Stimulated activated CD4-positive, alpha-beta T cell treated with anti-CD3 and anti-CD28 coated beads, Interleukin-12 subunit alpha, Interleukin-12 subunit beta, amount 100 ng/mL, for 24 hours (primary cell): ENCODE measurements at regions not wholly inside any gene's neighbourhood (a gene's known extent, or its start where the extent isn't known, plus 50 kb on each side); places are given as distances from the start of the nearest gene placed in this dataset.
"Not testable (repeated sequence)": the region's sequence is repeated elsewhere in the genome, so short reads cannot be mapped to it uniquely, and the experiment has no call there.

Source experiments
- DNase-seq, 2 experiments: peaks; one replicate each; pipeline ENCODE4 v3.0.0-alpha.2; 2020; ENCODE audit warnings: low read depth in 2 of 2

DNA sequence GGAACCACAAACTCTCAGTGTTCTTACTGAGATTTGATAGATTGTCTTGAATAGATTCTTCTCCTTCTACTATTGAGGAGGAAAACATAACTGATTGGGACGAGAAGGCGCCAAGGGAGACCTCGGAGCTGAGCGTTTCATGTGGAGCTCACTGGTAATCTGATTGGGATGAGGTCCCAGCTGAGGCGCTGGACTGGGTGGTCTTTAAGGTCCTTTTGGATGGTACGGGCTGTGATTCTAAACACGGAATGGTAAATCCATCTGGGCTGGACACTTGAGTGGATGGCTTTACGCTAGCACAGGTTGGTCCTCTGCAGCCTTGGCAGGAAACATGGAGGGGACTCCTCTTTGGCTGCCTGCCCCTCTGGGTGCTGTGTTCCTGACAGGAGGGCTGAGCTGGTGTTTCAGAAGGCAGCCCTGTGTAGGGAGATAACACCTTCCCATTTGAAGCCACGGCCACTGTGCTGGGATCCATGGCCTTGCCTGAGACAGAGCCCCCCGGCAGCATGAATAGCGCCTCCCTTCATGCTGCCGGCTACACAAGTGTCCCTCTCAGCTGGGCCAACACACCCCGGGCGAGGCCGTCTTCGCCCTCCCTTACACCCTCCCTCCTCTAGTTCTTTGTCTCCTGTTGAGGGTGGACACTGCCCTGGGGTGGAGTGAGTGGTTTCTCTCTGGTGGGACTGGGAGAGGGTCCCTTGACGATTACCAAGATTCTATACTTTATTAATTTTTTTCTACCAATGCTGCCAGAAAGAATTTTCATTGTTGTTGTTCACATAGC, 203.2 kb upstream of the SHH start:
- DNase-seq = no peak

- no peak for DNase-seq
Observed at GRCh38 chr7:156014808-156015207, 202.5 kb upstream of the SHH start.

DNA sequence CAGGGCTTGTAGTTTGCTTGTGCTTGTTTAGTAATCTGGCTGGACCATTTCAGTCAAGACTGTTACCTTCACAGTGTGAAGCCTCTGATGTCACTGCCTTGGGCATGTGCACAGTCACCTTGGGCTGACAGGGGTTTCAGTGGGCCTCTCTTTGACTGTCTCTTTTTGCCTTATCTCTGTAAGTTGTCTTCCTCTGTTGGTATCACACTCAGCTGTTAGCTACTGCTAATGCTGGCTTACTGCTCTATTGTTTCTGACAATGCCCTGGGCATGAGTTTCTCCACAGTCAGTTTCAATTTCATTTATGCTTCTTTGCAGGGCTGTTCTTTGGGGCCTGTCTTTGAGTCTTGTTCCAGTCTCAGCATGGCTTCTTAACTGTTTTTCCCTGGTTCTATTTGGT, 201.9 kb upstream of the SHH start:
- no peak for DNase-seq

DNA sequence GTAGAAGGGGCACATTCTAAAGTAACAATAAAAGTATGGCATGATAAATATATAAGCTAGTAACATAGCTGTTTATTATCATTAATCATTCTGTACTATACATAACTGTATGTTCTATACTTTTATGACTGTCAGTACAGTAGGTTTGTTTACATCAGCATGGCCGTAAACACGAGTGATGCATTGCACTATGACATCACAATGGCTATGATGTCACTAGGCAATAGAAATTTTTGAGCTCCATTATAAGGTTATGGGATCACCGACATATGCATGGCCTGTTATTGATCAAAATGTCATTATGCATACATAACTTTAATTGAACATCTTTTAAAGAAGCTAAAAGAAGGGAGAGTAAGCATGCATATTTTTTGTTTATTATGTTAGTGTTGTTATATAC, 200.1 kb upstream of the SHH start:
- no peak for DNase-seq

GRCh38 chr7:156009569-156009968, 197.3 kb upstream of the SHH start:
- DNase-seq = no peak

DNA sequence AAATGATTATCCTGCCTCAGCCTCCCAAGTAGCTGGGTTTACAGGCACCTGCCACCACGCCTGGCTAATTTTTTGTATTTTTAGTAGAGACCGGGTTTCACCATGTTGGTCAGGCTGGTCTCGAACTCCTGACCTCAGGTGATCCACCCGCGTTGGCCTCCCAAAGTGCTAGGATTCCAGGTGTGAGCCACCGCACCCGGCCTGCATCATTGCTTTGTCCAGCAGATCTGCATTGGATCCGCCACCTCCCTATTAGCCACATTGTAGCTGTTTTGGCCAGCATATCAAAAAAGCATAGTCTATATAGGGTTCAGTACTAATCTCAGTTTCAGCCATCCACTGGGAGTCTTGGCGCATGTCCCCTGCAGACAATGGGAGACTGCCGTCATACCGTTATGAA, 194.6 kb upstream of the SHH start:
- not testable (repeated sequence) for DNase-seq

DNA sequence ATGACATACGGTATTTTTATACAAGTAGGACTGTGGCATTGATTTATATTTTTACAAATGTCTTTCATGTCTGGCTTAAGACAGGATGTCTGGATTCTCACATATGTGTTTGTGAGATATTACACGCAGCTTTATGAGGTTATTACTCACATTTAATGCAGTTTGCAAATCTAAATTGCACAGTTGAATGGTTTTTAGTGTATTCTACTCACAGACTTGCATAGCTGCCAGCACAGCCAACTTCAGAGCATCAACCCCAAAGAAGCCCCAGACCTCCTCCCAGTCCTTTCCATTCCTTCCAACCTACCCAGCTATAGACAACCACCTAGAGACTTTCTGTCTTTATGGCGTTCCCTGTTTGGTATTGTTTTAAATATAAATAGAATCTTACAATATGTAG, 193.8 kb upstream of the SHH start:
- DNase-seq = no peak

- no peak for DNase-seq
Observed at GRCh38 chr7:156005202-156005691, 193.0 kb upstream of the SHH start.

- no peak for DNase-seq
Observed at GRCh38 chr7:156004265-156005201, 192.3 kb upstream of the SHH start.

DNA sequence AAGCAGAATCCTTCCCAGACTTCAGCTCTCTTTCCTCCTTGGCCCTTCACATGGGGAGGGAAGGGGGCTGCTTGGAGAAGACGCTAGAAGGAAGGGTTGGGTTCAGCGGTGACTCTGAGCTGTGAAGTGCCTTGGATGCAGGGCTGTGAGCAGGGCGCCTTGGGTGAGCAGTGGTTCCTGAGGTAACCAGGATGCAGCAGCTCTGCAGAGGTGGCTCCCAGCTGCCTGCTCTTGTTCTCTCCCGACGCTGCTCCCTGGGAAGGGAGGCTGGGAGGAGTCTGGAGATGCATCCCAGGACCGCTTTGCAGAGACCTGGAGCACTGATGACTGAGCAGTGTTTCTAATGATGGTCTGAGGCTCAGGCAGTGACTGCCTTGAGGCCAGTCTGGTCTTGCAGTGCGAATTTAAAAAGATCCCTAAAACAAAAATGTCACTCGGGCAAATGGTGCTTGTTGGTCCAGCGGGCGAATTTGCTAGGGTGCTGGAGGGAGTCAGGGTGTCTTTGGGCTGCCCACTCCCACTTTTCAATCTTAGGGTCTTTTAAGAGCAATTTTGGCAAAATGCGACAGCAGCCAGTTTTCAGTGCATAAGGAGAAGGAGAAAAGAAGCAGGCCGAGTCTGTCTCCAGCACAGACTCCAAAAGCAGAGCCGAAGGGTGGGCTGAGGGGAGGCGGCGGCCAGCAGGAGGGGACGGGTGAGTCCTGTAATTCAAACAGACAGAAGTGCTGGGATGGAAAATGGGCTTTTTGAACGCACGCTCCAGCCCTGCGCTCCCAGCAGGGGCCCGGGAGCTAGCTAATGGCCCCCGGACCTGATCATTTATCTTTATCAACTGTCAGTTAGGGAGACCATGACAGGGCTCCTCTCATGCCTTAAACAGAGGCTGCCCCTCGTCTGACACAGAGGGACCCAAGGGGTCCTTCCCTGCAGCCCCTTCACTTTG, 191.2 kb upstream of the SHH start:
- DNase-seq = no peak

DNA sequence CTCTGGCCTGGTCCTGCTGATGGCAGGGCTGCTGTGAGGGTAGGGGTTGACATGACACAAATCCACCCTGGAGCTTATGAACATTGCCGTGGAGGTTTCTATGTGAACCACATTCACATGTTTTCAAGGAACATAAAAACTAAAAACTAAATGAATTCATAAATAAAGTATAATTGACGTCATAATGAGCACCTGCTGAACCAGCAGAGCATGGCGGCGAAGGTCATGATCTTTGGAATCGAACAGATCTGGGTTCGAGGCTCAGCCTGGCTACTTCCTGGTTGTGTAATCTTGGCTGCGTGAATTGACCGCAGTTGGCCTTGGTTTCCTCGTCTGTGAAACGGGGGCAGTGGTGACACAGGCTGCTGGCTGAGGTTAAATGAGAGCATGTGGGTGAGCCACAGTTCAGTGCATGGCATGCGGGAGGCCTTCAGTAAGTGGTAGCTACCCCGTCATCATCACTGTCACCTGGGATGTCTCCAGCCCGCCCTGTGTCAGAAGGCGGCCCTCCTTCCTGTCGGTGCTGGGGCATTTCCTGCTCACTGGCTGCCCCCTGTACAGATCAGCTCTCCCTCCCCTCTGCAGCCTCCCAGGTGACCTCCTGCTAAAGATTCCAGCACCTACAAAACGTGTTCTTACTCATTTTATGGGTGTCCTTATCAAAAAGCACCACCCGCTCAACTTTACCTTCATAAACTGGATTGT, 190.3 kb upstream of the SHH start:
- no peak for DNase-seq

DNA sequence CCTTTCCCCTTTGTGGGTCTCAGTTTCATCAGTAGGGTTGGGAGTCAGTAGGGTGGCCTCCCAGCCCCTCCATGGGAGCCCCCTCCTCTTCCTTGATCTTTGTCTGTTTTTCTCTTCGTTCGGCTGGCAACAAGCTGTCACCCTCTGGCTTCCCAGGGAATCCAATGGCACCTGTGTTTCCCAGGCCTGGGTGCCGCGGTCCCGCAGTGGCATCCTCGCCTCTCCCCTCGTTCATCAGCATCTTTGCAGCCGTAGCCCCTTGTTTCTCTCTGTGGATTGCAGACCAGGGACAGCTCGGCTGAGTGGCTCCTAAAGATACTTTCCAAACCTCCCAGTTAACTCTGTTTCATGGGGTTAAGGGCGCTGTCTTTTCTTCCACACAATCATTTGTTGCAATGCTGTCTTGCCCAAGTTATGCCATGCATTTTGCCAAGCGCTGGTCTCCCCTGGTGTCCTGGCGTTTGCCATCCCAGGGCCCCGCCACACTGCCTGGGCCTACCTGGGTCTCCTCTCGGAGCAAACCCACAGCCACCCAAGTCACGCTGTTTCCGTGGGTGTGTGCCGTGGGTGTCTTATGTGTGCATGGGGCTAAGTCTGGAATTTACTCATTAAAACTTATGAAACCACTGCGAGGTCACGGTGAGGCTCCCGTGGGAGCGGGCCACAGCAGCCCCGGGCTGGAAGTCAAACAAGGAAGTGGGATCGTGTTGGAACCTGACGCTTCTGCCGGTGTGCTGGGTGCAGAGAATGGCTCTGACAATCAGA, 189.4 kb upstream of the SHH start:
- DNase-seq = no peak

GRCh38 chr7:156000601-156001396, 188.5 kb upstream of the SHH start:
- no peak for DNase-seq

DNA sequence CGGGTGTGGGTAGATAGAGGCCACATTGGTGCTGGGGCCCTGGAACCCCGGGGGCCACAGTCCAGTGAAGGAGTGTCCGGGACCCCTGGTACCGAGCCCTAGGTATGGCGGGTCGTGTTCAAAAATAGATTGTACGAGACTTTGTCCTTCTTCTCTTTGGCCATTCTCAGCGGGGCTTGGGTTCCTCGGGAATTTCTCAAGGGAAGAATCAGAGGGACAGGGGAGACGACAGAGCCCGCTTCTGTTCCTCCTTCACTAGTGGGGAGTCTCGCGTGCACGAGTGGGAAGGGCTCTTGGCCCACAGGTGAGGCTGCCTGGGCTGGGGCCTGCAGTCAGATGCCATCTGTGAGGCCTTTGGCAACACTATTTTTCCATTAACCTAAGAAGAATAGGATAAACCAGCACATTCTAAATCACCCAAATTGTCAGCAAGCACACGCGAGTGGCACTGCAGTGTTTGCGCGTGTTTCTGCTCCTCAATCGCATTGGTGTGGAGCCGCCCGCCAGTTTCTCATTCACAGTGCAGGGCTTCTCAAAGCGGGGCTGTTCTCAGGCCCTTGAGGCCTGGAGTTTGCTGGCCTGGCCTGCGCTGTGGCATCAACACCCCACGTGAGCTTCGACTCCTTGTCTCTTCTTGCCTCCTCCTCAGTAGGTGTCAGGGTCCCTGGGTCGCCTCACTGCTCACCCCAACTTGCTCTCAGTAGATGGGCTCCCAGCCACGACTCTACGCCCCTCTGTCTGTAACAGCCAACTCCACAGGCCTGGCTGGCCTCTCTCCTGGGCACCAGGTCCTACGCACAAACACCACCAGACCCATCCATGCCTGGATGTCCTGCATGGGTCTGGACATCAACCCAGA, 187.6 kb upstream of the SHH start:
- no peak for DNase-seq

DNA sequence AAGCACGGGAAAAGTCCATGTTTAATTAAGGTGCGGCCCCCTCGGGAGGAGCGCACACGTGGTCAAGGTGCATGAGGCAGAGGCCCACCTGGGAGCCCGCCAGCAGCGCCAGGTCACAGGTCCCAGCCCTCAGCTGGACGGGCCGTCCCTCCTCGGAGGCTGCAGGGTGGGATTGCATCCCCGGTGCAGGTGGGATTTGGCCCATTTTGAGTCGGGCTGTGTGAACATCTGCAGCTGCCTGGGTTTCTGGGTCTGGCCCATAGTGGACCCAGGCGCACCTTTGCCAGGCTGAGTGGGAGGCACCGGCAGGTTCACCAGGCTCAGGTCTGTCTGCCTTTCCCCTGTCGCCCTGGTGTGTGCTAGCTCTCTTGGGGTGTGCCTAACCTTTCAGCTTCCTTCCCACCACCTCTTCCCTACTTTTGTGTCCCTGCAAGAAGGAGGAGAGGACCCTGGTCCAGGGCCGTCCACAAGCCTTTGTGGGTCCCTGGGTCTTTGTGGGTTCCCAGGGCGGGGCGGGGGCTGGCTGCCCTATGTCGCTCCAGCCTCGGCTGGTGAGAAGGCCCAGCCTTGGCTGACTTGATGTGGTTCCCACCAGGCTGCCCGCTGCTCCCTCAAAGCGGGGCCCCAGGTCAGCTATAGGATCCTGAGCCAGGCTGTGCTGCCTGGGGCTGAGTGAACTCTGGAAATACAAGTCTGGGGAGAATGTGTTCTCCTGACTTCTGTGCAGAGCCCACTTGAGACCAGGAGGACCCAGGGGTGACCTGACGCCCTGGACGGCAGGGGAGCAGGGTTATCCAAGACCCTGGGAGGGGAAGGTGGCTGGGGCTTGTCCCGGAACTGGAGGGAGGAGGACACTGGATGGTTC, 186.7 kb upstream of the SHH start:
- DNase-seq = no peak

GRCh38 chr7:155998328-155998691, 186.0 kb upstream of the SHH start:
- DNase-seq = peak in 1 of 2 experiments; percentile 43
